ENCODE measurements at regions not wholly inside any gene's neighbourhood (a gene's known extent, or its start where the extent isn't known, plus 50 kb on each side); places are given as distances from the start of the nearest gene placed in this dataset.

GRCh38 chr1:197995408-197996258 is 78.5 kb downstream of the LHX9 start (continued):
- TF ChIP-seq TSC22D4 (tag; IDR thresholded peaks at IDR 0.05) = no peak
- 0 out of 2 replicates have a peak, but pooled peaks have one; percentile 10 for TF ChIP-seq ZNF395 (CRISPR knock-in tag; IDR thresholded peaks at IDR 0.05)
- TF ChIP-seq USF1 (CRISPR knock-in tag; IDR thresholded peaks at IDR 0.05) = no peak
- TF ChIP-seq POLR2A (conservative IDR thresholded peaks at IDR 0.05) = peak; percentile 88
- TF ChIP-seq ZBTB49 (CRISPR knock-in tag; IDR thresholded peaks at IDR 0.05; ENCODE audit: borderline replicate concordance) = no peak
- TF ChIP-seq MAZ (CRISPR knock-in tag; conservative IDR thresholded peaks at IDR 0.05 in 1 of 2, IDR thresholded peaks at IDR 0.05 in 1 of 2) = peak; percentile 50 to 55; a peak in 1 of 4 replicates
- TF ChIP-seq, protein P1, sequence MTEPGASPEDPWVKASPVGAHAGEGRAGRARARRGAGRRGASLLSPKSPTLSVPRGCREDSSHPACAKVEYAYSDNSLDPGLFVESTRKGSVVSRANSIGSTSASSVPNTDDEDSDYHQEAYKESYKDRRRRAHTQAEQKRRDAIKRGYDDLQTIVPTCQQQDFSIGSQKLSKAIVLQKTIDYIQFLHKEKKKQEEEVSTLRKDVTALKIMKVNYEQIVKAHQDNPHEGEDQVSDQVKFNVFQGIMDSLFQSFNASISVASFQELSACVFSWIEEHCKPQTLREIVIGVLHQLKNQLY (CRISPR knock-in tag; conservative IDR thresholded peaks at IDR 0.05) = peak in 1 of 2 experiments; percentile 87; a peak in 1 of 4 replicates
- no peak for TF ChIP-seq HNRNPK (IDR thresholded peaks at IDR 0.05; ENCODE audit: low read depth, low read length, poor library complexity, severe bottlenecking)
- no peak for TF ChIP-seq BHLHE40 (IDR thresholded peaks at IDR 0.05; ENCODE audit: low read length)

All from K562 (cell line).